Heart left ventricle (tissue), 16 donors: ENCODE measurements at regions not wholly inside any gene's neighbourhood (a gene's known extent, or its start where the extent isn't known, plus 50 kb on each side); places are given as distances from the start of the nearest gene placed in this dataset.

Experiments
- ATAC-seq, 4 donors: fragments of 200-7000 bp; cut with Tn5 transposase; one replicate each; pipeline ENCODE4 v1.9.1; 2020 to 2022; ENCODE audit warnings: moderate library complexity in 4 of 4, mild to moderate bottlenecking in 3 of 4, moderate number of reproducible peaks in 1 of 4
- DNase-seq, 5 donors: peaks; one replicate each; pipeline ENCODE4 v3.0.0-alpha.2; 2020
- H3K27ac ChIP-seq, 12 donors: fragments of 200-600 bp; sonication (generic) in 4 of 12; one replicate each; pipeline versions ENCODE4 v1.5.0 to v1.8.0; 2016 to 2022; ENCODE audit warnings: mild to moderate bottlenecking in 2 of 12
- H3K27me3 ChIP-seq, 9 donors: fragments of 200-600 bp; sonication (generic) in 2 of 9; one replicate each; pipeline versions ENCODE4 v1.5.1 to v1.8.0; 2016 to 2022; ENCODE audit warnings: mild to moderate bottlenecking in 3 of 9
- H3K36me3 ChIP-seq, 9 donors: fragments of 200-600 bp; sonication (generic) in 2 of 9; one replicate each; pipeline versions ENCODE4 v1.5.0 to v1.8.0; 2018 to 2022; ENCODE audit warnings: mild to moderate bottlenecking in 2 of 9
- H3K4me1 ChIP-seq, 12 donors: fragments of 200-600 bp; sonication (generic) in 4 of 12; one replicate each; pipeline versions ENCODE4 v1.5.0 to v1.8.0; 2016 to 2022; ENCODE audit warnings: mild to moderate bottlenecking in 3 of 12
- H3K4me3 ChIP-seq, 12 donors: fragments of 200-600 bp; sonication (generic) in 4 of 12; one replicate each; pipeline versions ENCODE4 v1.5.0 to v1.8.0; 2017 to 2022; ENCODE audit warnings: mild to moderate bottlenecking in 9 of 12, moderate library complexity in 4 of 12
- H3K9me3 ChIP-seq, 12 donors: fragments of 200-600 bp; sonication (generic) in 4 of 12; one replicate each; pipeline versions ENCODE4 v1.5.0 to v1.8.0; 2016 to 2022; ENCODE audit warnings: mild to moderate bottlenecking in 1 of 12
- POLR2A ChIP-seq, 2 donors: fragments of 450-650 bp; IDR thresholded peaks; one replicate each; pipeline ENCODE4 v1.6.1; 2017; ENCODE audit warnings: antibody characterized with exemption in 2 of 2, mild to moderate bottlenecking in 2 of 2, moderate library complexity in 2 of 2
- WGBS, 4 donors: extraction: QIAGEN DNeasy Blood & Tissue Kit in 2 of 4; methylation state at CpG; one replicate each; pipeline versions ENCODE4 v1.1.5 to v1.1.7; 2013 to 2018; 5-methylcytosine and 5-hydroxymethylcytosine counted together
- intact Hi-C, 10 donors: fragments of 100-400 bp; cut with DNase I; formaldehyde crosslinking; loops; one replicate each; pipeline versions ENCODE4 v1.11.1 to v1.14.2; 2022
- TF ChIP-seq, protein P1 (sequence below), 12 donors: fragments of 200-600 bp; sonication (generic) in 4 of 12; IDR thresholded peaks; one replicate each; pipeline versions ENCODE4 v1.5.0 to v1.8.0; 2018 to 2022; ENCODE audit warnings: antibody characterized with exemption in 12 of 12, mild to moderate bottlenecking in 5 of 12
- donor health status: ischemic (EF 13 %, LVEDD 7.1; RV severe dilation, severe dysfunction).
- donor health status: healthy with polysubstance abuse.
- donor health status: DM: no; HTN: yes; CAD: no.
- donor health status: DM: no; HTN: no; CAD: no.
- donor health status: ischemic (EF 25% LVEDD 6.9; RV normal size, moderate dysfunction).
- donor health status: ischemic (EF 25% LVEDD 5.7; RV mildly dilated, moderate dysfunction).
- donor health status: healthy.
- donor health status: DM: yes; HTN: yes; CAD: no.
- donor health status: ischemic (EF 35%, LVEDD 5.7; RV mildly dilated, moderate dysfunction).
- donor health status: nonischemic (EF 11% LVEDD 7.7; RV severe dilation, severe dysfunction).
- donor health status: DM: yes; HTN: yes; CAD: no.
- donor health status: PGD.
- donor health status: ischemic (EF 29% LVEDD 5.4; RV normal size, mild dysfunction).
- donor health status: nonischemic (EF 23%, LVEDD 6.1; RV moderate dilation, normal function).

- no peak overlapping the region for H3K4me3 ChIP-seq
- no peaks in the 10 kb centered on the region for H3K27me3 ChIP-seq
- intact Hi-C loops, result no loop called here
- DNase-seq, result no peak
- WGBS, 4 donors, result 77 to 86% (median 82%) methylated on average over 5 of the region's 5 CpGs
- no peaks in the 10 kb centered on the region for H3K4me1 ChIP-seq
- H3K9me3 ChIP-seq, result no peaks in the 10 kb centered on the region
- ATAC-seq, result no peak
- H3K27ac ChIP-seq, result no peak overlapping the region
- TF ChIP-seq, protein P1, sequence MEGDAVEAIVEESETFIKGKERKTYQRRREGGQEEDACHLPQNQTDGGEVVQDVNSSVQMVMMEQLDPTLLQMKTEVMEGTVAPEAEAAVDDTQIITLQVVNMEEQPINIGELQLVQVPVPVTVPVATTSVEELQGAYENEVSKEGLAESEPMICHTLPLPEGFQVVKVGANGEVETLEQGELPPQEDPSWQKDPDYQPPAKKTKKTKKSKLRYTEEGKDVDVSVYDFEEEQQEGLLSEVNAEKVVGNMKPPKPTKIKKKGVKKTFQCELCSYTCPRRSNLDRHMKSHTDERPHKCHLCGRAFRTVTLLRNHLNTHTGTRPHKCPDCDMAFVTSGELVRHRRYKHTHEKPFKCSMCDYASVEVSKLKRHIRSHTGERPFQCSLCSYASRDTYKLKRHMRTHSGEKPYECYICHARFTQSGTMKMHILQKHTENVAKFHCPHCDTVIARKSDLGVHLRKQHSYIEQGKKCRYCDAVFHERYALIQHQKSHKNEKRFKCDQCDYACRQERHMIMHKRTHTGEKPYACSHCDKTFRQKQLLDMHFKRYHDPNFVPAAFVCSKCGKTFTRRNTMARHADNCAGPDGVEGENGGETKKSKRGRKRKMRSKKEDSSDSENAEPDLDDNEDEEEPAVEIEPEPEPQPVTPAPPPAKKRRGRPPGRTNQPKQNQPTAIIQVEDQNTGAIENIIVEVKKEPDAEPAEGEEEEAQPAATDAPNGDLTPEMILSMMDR (IDR thresholded peaks at IDR 0.05), result no peak
- no peak for TF ChIP-seq POLR2A (IDR thresholded peaks at IDR 0.05)
- H3K36me3 ChIP-seq, result no peaks in the 10 kb centered on the region
Measured at GRCh38 chr6:14995208-14995607, 250.7 kb upstream of the JARID2 start.

- no peak for TF ChIP-seq POLR2A (IDR thresholded peaks at IDR 0.05)
- TF ChIP-seq, protein P1 (IDR thresholded peaks at IDR 0.05), result no peak
- Histone ChIP-seq H3K9me3 (no peaks in the 10 kb centered on the region), H3K27ac (no peak overlapping the region), H3K36me3 (no peaks in the 10 kb centered on the region), H3K27me3 (no peaks in the 10 kb centered on the region), H3K4me1 (no peaks in the 10 kb centered on the region), H3K4me3 (no peak overlapping the region)
- DNase-seq, result no peak
- ATAC-seq, result peak in 3 of 4 donors; percentile 65 to 82 (median 77)
- 86 to 92% (median 89%) methylated on average over 12 of the region's 12 CpGs for WGBS, 4 donors
- intact Hi-C loops, result no loop called here
Measured at GRCh38 chr6:14995966-14996602, 249.8 kb upstream of the JARID2 start.

DNA sequence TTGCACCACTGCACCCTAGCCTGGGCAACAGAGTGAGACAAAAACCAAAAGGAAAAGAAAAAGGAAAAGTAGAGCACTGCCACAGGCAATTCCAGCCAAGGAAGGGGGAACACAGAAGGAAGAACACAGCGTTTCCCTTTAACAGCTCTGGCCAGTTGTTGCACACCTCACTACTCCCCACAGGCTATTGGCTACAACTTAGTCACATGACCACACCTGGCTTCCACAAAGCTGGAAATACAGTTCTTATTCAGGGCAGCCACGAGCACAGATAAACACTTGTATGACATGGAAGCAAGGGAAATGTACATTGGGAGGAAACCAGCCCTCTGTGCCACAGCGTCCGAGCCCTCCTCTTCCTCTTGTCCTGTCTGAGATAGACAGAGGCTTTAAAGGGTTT, 249.0 kb upstream of the JARID2 start:
- TF ChIP-seq, protein P1 (IDR thresholded peaks at IDR 0.05), result no peak
- no peak for TF ChIP-seq POLR2A (IDR thresholded peaks at IDR 0.05)
- intact Hi-C loops, result no loop called here
- Histone ChIP-seq H3K36me3 (no peaks in the 10 kb centered on the region), H3K4me3 (no peak overlapping the region), H3K4me1 (no peaks in the 10 kb centered on the region), H3K27ac (no peak overlapping the region), H3K9me3 (no peaks in the 10 kb centered on the region), H3K27me3 (no peaks in the 10 kb centered on the region)
- DNase-seq (no peak), ATAC-seq (no peak)
- 42 to 78% (median 60%) methylated on average over 4 of the region's 4 CpGs for WGBS, 4 donors

GRCh38 chr6:14997507-14997906, 248.4 kb upstream of the JARID2 start:
- 78 to 85% (median 83%) methylated on average over 1 of the region's 1 CpG for WGBS, 4 donors

More at GRCh38 chr6:14997507-14997906, 248.4 kb upstream of the JARID2 start:
- no peaks in the 10 kb centered on the region for H3K36me3 ChIP-seq
- no peak overlapping the region for H3K4me3 ChIP-seq
- intact Hi-C loops, result no loop called here
- TF ChIP-seq, protein P1 (IDR thresholded peaks at IDR 0.05), result no peak
- no peak for ATAC-seq
- no peaks in the 10 kb centered on the region for H3K9me3 ChIP-seq
- H3K27ac ChIP-seq, result no peak overlapping the region
- no peaks in the 10 kb centered on the region for H3K4me1 ChIP-seq
- no peaks in the 10 kb centered on the region for H3K27me3 ChIP-seq
- no peak for DNase-seq
